ENCODE measurements at regions not wholly inside any gene's neighbourhood (a gene's known extent, or its start where the extent isn't known, plus 50 kb on each side); places are given as distances from the start of the nearest gene placed in this dataset.

GRCh38 chr22:44650806-44651205 is 51.2 kb upstream of the PRR5 start:
- no peak for DNase-seq (ENCODE audit: low read depth)
- no peak for TF ChIP-seq CTCF (IDR thresholded peaks at IDR 0.05; ENCODE audit: insufficient read depth, low read length)
- no peak overlapping the region for H3K4me3 ChIP-seq (ENCODE audit: low read depth, low read length)

GRCh38 chr22:44648821-44649565 is 53.0 kb upstream of the PRR5 start:
- peak; percentile 89 for DNase-seq (ENCODE audit: low read depth)
- no peak for TF ChIP-seq CTCF (IDR thresholded peaks at IDR 0.05; ENCODE audit: insufficient read depth, low read length)
- no peak overlapping the region for H3K4me3 ChIP-seq (ENCODE audit: low read depth, low read length)

GRCh38 chr22:44648085-44648820 is 53.8 kb upstream of the PRR5 start:
- peak; percentile 41 for DNase-seq (ENCODE audit: low read depth)
- no peak overlapping the region for H3K4me3 ChIP-seq (ENCODE audit: low read depth, low read length)
- no peak for TF ChIP-seq CTCF (IDR thresholded peaks at IDR 0.05; ENCODE audit: insufficient read depth, low read length)

- no peak for DNase-seq (ENCODE audit: low read depth)
- H3K4me3 ChIP-seq (ENCODE audit: low read depth, low read length), result no peak overlapping the region
- TF ChIP-seq CTCF (IDR thresholded peaks at IDR 0.05; ENCODE audit: insufficient read depth, low read length), result no peak
Measured at GRCh38 chr22:44647141-44647540, 54.9 kb upstream of the PRR5 start.

- DNase-seq (ENCODE audit: low read depth), result no peak
- TF ChIP-seq CTCF (IDR thresholded peaks at IDR 0.05; ENCODE audit: insufficient read depth, low read length), result no peak
- no peak overlapping the region for H3K4me3 ChIP-seq (ENCODE audit: low read depth, low read length)
Measured at GRCh38 chr22:44646668-44647067, 55.3 kb upstream of the PRR5 start.

GRCh38 chr22:44646141-44646540 is 55.9 kb upstream of the PRR5 start:
- no peak for TF ChIP-seq CTCF (IDR thresholded peaks at IDR 0.05; ENCODE audit: insufficient read depth, low read length)
- no peak overlapping the region for H3K4me3 ChIP-seq (ENCODE audit: low read depth, low read length)
- no peak for DNase-seq (ENCODE audit: low read depth)
